HG03064 (cell line): ENCODE measurements at regions not wholly inside any gene's neighbourhood (a gene's known extent, or its start where the extent isn't known, plus 50 kb on each side); places are given as distances from the start of the nearest gene placed in this dataset.

Experiments
- ATAC-seq: cut with Tn5 transposase; IDR thresholded peaks from one replicate; pipeline ENCODE4 v1.9.1; 2021; ENCODE audit warnings: low read depth; ENCODE audit not compliant: unreplicated experiment

DNA sequence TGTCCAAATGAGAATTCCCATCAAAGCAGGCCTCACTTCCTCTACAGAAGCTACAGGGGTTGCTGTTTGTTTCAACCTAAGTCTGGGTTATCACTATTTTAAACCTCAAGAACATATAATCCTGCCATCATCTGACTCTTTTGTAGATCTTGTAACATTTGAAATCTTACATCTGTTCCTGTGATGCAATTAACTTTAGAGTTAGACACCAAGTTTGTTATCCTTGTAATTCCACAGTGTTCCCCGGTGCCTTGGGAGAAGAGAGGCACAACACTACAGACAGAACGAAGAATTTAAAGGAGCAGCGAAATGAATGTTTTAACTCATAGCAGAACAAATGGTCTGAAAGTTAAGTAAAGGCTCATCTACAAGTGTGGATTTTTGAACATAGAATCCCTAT is 116.1 kb downstream of the UCHL5 start:
- no peak for ATAC-seq

DNA sequence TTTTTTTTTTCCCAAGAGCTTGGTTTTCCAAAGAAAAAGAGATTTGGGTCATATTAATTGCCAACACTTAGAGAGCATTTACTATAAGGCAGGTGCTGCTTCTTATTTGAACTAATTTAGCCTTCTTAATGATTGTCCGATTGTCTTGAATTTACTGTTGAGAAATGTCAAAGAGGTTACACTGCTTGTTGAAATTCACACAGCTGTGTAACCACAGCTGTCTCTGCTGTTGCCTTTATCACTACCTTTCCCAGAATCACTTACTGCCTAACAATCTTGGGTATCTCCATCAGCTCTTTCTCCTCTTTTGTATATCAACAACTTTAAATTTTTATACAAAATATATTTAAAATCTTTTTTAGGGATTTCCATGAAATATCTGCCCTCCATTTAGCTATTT is 115.6 kb downstream of the UCHL5 start:
- no peak for ATAC-seq

DNA sequence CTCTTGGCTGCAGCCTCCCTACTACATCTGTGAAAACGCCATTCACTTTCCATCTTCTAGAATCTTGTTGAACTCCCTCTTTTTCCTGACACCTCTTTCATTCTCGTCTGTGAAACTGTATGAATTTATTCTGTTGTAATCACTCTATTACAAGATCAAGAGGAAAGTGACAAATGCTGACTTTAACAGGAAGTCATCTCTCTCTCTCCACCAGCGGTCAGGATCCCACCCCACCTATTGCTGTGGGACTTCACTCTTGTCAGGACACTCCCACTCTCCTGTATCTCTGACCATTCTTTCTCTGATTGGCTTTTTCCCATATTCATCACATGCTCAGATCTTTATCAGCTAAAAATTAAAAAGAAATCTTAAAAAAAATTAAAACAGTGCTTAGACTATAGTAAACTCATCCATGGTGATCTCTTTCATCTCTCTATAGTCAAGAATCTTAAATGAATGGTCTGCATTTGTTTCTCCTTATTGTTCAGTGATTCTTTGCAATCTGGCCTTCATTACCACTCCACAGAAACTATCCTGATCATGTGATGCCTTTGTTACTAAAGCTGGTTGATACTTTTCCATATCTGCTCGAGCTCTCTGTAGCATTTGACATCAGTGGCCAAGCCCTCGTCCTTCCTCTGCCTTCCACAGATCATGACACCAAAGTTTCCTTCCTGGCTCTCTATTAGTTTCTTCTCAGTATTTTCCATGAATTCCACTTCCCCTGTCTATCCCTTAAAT is 113.6 kb downstream of the UCHL5 start:
- ATAC-seq: no peak

DNA sequence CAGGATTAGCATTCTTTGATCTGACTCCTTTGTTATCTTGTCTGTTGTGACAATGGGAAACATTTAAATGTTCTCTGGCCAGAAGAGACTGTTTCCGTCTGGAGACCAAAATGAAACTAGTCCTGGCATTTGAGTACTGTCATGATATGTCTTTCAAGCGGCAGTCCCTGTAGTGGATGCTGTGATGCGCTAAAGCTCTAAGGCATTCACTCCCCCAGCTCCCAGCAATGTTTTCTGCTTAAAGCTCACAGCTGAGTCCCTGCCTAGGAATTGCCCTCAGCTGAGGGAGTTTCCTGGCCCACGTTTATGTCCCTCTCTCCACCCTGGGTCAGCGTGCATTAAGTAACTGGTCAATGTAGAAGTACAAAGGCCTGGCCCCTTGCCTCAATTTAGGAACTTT is 109.4 kb downstream of the UCHL5 start:
- ATAC-seq: no peak

DNA sequence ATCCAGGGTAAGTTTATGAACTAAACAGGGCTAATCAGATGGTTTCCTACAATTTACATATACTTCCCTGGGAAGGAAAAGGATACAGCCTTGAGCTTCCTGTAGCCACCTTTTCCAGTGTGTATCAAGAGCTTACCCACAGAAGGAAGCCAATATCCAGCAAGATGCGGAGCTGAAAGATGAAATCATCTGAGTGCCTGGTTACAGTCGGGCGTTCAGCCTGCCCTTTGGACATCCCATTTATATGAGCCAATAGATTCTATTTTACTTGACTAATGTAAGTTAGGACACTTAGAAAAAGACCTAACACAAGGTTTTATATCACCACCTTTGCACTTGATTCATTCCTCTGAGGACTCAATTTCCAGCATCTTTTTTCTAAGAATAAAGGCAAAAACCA is 108.2 kb downstream of the UCHL5 start:
- no peak for ATAC-seq

DNA sequence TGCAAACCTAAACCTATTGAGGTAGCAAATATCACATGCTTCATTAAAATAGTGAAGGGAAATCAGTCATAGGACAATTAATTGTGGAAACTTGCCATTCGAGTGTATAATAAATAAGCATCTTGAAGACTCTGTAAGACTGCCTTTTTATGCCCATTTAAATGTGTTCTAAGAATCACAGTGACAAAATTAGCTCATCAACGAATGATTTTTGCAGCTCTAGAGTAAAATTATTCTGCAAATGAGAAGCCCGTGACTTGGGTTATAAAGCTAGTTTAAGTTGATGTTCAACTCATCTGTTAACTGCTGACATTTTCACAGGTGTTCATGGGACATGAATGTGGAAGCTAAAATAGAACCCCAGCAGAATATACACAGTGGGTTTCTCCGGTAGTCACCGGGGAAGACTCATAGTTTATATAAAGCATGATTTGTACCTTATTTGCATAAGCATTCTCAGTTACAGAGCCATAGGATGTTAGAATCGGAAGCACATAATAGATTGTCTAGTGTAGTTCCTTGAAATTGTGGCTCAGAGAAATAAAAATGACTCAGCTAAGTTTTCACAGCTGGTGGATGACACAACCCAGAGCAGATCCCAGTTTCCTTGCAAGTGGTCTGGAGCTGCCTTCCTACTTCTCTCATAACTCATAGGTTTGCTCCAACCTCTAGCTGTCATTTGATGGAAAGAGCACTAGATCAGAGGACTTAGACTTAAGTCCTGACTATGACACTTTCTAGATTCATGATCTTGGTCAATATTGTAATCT is 107.3 kb downstream of the UCHL5 start:
- ATAC-seq: peak; percentile 83

DNA sequence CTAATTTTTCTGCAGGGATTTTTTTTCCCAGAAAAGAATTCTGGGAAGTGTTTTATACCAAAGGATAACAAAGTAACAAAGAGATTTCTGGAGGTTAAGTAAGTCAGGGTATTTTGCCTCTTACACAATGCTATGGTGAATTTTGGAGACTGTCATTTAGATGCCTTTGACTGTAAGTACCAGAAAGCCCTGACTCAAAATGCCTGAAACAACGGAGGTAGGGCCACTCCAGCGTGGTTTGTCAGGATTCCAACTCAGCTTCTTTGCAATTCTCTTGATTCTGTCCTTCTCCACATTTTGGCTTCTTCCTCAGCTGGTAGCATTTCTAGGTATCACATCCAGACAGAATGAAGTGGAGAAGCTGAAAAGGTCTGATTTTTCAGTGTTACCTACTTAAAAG is 106.5 kb downstream of the UCHL5 start:
- ATAC-seq: no peak

DNA sequence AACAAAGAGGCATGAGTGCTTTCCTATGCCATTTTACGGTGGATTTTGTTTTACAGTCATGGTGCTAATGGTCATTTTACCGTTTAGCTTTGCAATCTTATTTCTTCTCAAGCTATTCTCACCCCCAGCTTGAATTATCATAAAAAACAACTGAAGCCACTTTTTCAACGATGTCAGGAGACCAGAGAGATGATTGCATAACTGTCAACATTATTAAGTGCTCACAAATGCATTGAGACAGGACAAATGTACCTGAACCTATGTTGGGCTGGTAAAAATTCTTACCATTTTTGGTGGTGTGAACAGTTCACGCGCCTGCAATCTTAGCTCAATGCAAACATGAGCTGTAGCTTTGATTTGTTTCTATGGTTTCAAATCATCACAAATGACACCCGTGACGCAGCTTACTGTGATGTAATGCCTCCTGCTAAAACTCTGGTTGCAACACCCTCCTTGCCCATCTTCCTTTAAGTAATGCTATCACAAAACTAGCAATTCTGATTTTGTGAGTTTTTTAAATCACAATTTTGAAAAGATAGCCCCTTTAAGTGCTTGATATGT is 104.4 kb downstream of the UCHL5 start:
- no peak for ATAC-seq

DNA sequence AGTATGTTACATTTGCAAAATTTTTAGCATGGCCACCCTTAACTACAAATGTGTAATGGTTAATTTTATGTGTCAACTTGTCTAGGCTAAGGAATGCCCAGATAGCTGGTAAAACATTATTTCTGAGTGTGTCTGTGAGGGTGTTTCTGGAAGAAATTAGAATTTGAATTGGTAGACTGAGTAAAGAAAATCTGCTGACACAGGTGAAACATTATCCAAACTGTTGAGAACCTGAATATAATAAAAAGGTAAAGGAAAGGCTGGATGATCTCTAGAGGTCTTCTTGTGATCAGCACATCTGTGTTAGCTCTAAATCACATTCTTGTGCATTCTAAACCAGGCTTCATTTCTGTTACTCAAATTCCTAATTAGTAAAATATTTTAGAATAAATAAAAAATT is 100.8 kb downstream of the UCHL5 start:
- no peak for ATAC-seq

DNA sequence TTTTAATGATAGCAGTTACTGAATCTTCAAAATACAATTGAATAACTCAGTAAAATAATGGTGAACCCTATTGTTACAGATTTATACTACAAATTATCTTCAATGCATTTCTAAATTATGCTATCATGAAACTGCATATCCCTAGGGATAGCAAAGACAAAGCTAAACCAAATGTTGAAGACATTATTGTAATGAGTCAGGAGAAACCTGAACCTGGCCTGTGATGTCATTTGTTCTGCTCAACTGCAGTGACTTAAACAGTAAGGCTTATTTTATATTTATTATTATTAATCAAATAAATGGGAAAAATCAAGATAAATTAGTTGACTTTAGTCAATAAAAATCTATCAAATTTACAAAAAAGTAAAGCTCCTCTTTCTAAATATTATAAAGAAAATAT is 100.3 kb downstream of the UCHL5 start:
- ATAC-seq: no peak

DNA sequence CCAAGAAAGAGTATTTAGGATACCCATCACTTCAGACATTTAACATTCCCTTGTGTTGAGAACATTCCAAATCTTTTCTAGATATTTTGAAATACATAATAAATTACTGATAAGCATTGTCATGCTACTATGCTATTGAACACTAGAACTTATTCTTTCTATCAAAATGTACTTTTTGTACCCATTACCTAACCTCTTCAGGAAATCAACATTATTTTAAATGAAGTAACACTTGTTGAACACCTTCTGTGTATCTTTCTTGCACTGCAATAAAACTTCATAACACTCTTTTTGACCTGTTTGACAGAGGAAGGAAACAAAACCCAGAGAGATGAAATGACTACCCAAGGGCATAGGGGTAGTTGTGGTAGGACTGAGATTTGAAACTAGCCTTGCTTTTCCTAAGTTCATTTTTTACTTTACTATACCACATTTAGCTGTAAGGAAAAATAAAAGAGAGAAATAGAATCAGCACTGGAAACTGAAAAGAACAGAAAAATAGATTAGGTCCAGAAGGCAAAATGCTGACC is 99.4 kb downstream of the UCHL5 start:
- ATAC-seq: no peak
